MM.1S (cell line): ENCODE measurements at regions not wholly inside any gene's neighbourhood (a gene's known extent, or its start where the extent isn't known, plus 50 kb on each side); places are given as distances from the start of the nearest gene placed in this dataset.
"Not testable (repeated sequence)": the region's sequence is repeated elsewhere in the genome, so short reads cannot be mapped to it uniquely, and the experiment has no call there.

Experiments used
- DNase-seq: peaks from one replicate; pipeline ENCODE4 v3.0.0-alpha.2; 2015
- H2AFZ ChIP-seq: fragments of 300-600 bp; sonication (generic); 2 replicates; pipeline ENCODE4 v1.6.0; 2016; ENCODE audit warnings: antibody characterized with exemption, low read length
- H3F3A ChIP-seq: fragments of 300-600 bp; sonication (generic); 2 replicates; pipeline ENCODE4 v1.6.1; 2016; ENCODE audit warnings: mild to moderate bottlenecking, antibody characterized with exemption, low read length, moderate library complexity, mixed read lengths; ENCODE audit not compliant: insufficient read depth
- H3K27ac ChIP-seq: fragments of 300-600 bp; sonication (generic); 2 replicates; pipeline ENCODE4 v1.5.1; 2016; ENCODE audit warnings: mild to moderate bottlenecking, low read length
- H3K27me3 ChIP-seq: fragments of 300-600 bp; sonication (generic); replicated peaks from 2 replicates; pipeline ENCODE4 v1.6.0; 2016; ENCODE audit warnings: low read length; ENCODE audit not compliant: insufficient read depth
- H3K36me3 ChIP-seq: fragments of 300-600 bp; sonication (generic); replicated peaks from 2 replicates; pipeline ENCODE4 v1.6.1; 2016; ENCODE audit warnings: mild to moderate bottlenecking, low read length, mixed read lengths; ENCODE audit not compliant: insufficient read depth
- H3K4me1 ChIP-seq: fragments of 300-600 bp; sonication (generic); 2 replicates; pipeline ENCODE4 v1.6.1; 2016; ENCODE audit warnings: low read length, mixed read lengths
- H3K4me2 ChIP-seq: fragments of 300-600 bp; sonication (generic); 2 replicates; pipeline ENCODE4 v1.6.0; 2016; ENCODE audit warnings: low read depth, low read length
- H3K4me3 ChIP-seq: fragments of 300-600 bp; sonication (generic); 2 replicates; pipeline ENCODE4 v1.5.1; 2016; ENCODE audit warnings: low read length, mixed read lengths
- H3K79me2 ChIP-seq: fragments of 300-600 bp; sonication (generic); 2 replicates; pipeline ENCODE4 v1.6.1; 2016; ENCODE audit warnings: mixed run types, low read length, mixed read lengths
- H3K9ac ChIP-seq: fragments of 300-600 bp; sonication (generic); 2 replicates; pipeline ENCODE4 v1.6.1; 2016; ENCODE audit warnings: low read length, mixed read lengths
- H3K9me2 ChIP-seq: fragments of 300-600 bp; sonication (generic); replicated peaks from 2 replicates; pipeline ENCODE4 v1.6.1; 2016; ENCODE audit warnings: mild to moderate bottlenecking, low read length, mixed read lengths; ENCODE audit not compliant: insufficient read depth
- H3K9me3 ChIP-seq: fragments of 300-600 bp; sonication (generic); replicated peaks from 2 replicates; pipeline ENCODE4 v1.6.1; 2016; ENCODE audit warnings: mild to moderate bottlenecking, low read length, mixed read lengths; ENCODE audit not compliant: insufficient read depth
- H4K20me1 ChIP-seq: fragments of 300-600 bp; sonication (generic); 2 replicates; pipeline ENCODE4 v1.6.1; 2016; ENCODE audit warnings: mild to moderate bottlenecking, low read length, moderate library complexity, mixed read lengths; ENCODE audit not compliant: insufficient read depth
- CTCF ChIP-seq: fragments of 300-600 bp; sonication (generic); IDR thresholded peaks from 2 replicates; pipeline ENCODE4 v1.5.1; 2016; ENCODE audit warnings: antibody characterized with exemption, low read length, mixed read lengths
- EZH2 ChIP-seq: fragments of 300-600 bp; sonication (generic); optimal IDR thresholded peaks from 2 replicates; pipeline ENCODE3; 2017; ENCODE audit warnings: low read depth, mild to moderate bottlenecking, antibody characterized with exemption, low read length, mixed read lengths
- EZH2phosphoT487 ChIP-seq: fragments of 300-600 bp; sonication (generic); IDR thresholded peaks from 2 replicates; pipeline ENCODE4 v1.6.1; 2018; ENCODE audit warnings: antibody characterized with exemption, low read length

GRCh38 chr9:108396611-108397010, 459.2 kb downstream of the ACTL7B start:
- Histone ChIP-seq H3K4me2 (no peak overlapping the region), H3K27me3 (no peaks in the 10 kb centered on the region), H3K79me2 (no peaks in the 10 kb centered on the region), H3K9me2 (no peaks in the 10 kb centered on the region), H4K20me1 (no peaks in the 10 kb centered on the region), H2AFZ (no peak overlapping the region), H3K4me1 (no peaks in the 10 kb centered on the region), H3K9me3 (no peaks in the 10 kb centered on the region), H3K9ac (no peak overlapping the region), H3K4me3 (no peak overlapping the region), H3K36me3 (no peaks in the 10 kb centered on the region), H3K27ac (no peak overlapping the region), H3F3A (no peaks in the 10 kb centered on the region)
- DNase-seq: no peak
- TF ChIP-seq CTCF (no peak), EZH2 (no peak), EZH2phosphoT487 (no peak)

- Histone ChIP-seq H3K27me3 (no peaks in the 10 kb centered on the region), H3F3A (no peaks in the 10 kb centered on the region), H3K9ac (no peak overlapping the region), H3K4me1 (no peaks in the 10 kb centered on the region), H3K27ac (no peak overlapping the region), H3K36me3 (no peaks in the 10 kb centered on the region), H3K9me2 (no peaks in the 10 kb centered on the region), H3K4me3 (no peak overlapping the region), H3K9me3 (no peaks in the 10 kb centered on the region), H3K79me2 (no peaks in the 10 kb centered on the region), H4K20me1 (no peaks in the 10 kb centered on the region), H2AFZ (no peak overlapping the region), H3K4me2 (no peak overlapping the region)
- no peak for DNase-seq
- TF ChIP-seq EZH2phosphoT487: no peak
- TF ChIP-seq EZH2: no peak
Observed at GRCh38 chr9:108396193-108396592, 459.6 kb downstream of the ACTL7B start.

GRCh38 chr9:108395421-108395820, 460.4 kb downstream of the ACTL7B start:
- H3K4me3 ChIP-seq: no peak overlapping the region
- no peaks in the 10 kb centered on the region for H3K36me3 ChIP-seq
- no peaks in the 10 kb centered on the region for H3K79me2 ChIP-seq
- no peak overlapping the region for H3K27ac ChIP-seq
- H3K9me3 ChIP-seq: no peaks in the 10 kb centered on the region
- no peak overlapping the region for H3K4me2 ChIP-seq
- no peaks in the 10 kb centered on the region for H3K4me1 ChIP-seq
- no peaks in the 10 kb centered on the region for H3K9me2 ChIP-seq
- H2AFZ ChIP-seq: no peak overlapping the region
- no peaks in the 10 kb centered on the region for H3K27me3 ChIP-seq
- DNase-seq: no peak
- no peak overlapping the region for H3K9ac ChIP-seq
- H4K20me1 ChIP-seq: no peaks in the 10 kb centered on the region
- TF ChIP-seq EZH2: no peak
- no peak for TF ChIP-seq EZH2phosphoT487
- TF ChIP-seq CTCF: no peak
- H3F3A ChIP-seq: no peaks in the 10 kb centered on the region

GRCh38 chr9:108394726-108395125, 461.1 kb downstream of the ACTL7B start:
- TF ChIP-seq CTCF (no peak), EZH2phosphoT487 (no peak), EZH2 (no peak)
- Histone ChIP-seq H3F3A (no peaks in the 10 kb centered on the region), H3K9me2 (no peaks in the 10 kb centered on the region), H3K79me2 (no peaks in the 10 kb centered on the region), H2AFZ (no peak overlapping the region), H3K9me3 (no peaks in the 10 kb centered on the region), H3K27ac (no peak overlapping the region), H3K4me1 (no peaks in the 10 kb centered on the region), H3K27me3 (no peaks in the 10 kb centered on the region), H3K4me2 (no peak overlapping the region), H3K36me3 (no peaks in the 10 kb centered on the region), H3K4me3 (no peak overlapping the region), H3K9ac (no peak overlapping the region), H4K20me1 (no peaks in the 10 kb centered on the region)
- DNase-seq: no peak

GRCh38 chr9:108393481-108394001, 462.2 kb downstream of the ACTL7B start:
- not testable (repeated sequence) for H3K27ac ChIP-seq, H3K36me3 ChIP-seq, H3K4me1 ChIP-seq, H3K9ac ChIP-seq, H3K4me3 ChIP-seq, H4K20me1 ChIP-seq, H3F3A ChIP-seq, H3K79me2 ChIP-seq, H3K9me3 ChIP-seq, DNase-seq, H2AFZ ChIP-seq, H3K27me3 ChIP-seq, H3K4me2 ChIP-seq, H3K9me2 ChIP-seq
